ENCODE measurements at regions not wholly inside any gene's neighbourhood (a gene's known extent, or its start where the extent isn't known, plus 50 kb on each side); places are given as distances from the start of the nearest gene placed in this dataset.
"Not testable (repeated sequence)": the region's sequence is repeated elsewhere in the genome, so short reads cannot be mapped to it uniquely, and the experiment has no call there.

GRCh38 chr2:84126530-84126929, 332.6 kb downstream of the SUCLG1 start:
- Histone ChIP-seq H3K9me3 (ENCODE audit: low read depth) (no peaks in the 10 kb centered on the region), H3F3A (ENCODE audit: insufficient read depth) (no peaks in the 10 kb centered on the region), H2AFZ (no peak overlapping the region), H3K27me3 (replicated peaks; ENCODE audit: insufficient read depth) (no peaks in the 10 kb centered on the region), H3K9me2 (ENCODE audit: insufficient read depth) (no peaks in the 10 kb centered on the region), H3K4me1 (ENCODE audit: insufficient read depth) (no peaks in the 10 kb centered on the region), H3K27ac (no peak overlapping the region), H3K79me2 (ENCODE audit: insufficient read depth) (no peaks in the 10 kb centered on the region), H3K9ac (no peak overlapping the region), H4K20me1 (ENCODE audit: insufficient read depth) (no peaks in the 10 kb centered on the region), H3K4me3 (no peak overlapping the region), H3K36me3 (ENCODE audit: low read depth) (no peaks in the 10 kb centered on the region), H3K4me2 (ENCODE audit: unreplicated experiment) (no peak overlapping the region)
- TF ChIP-seq EZH2phosphoT487 (IDR thresholded peaks at IDR 0.05; ENCODE audit: insufficient read depth, low read depth), result no peak
- TF ChIP-seq EZH2 (IDR thresholded peaks at IDR 0.05; ENCODE audit: insufficient read depth, poor library complexity, severe bottlenecking), result no peak
- WGBS, 2 experiments (ENCODE audit: low coverage in 1 of 2, low lambda C conversion rate in 2 of 2, missing lambda C conversion rate in 2 of 2), result 4 to 7% methylated on average over 3 of the region's 3 CpGs
- in situ Hi-C loops (cut with MboI), result no loop called here
- DNase-seq, result no peak

- H3K36me3 ChIP-seq (ENCODE audit: low read depth), result no peaks in the 10 kb centered on the region
- no peaks in the 10 kb centered on the region for H3K4me1 ChIP-seq (ENCODE audit: insufficient read depth)
- H3K9me2 ChIP-seq (ENCODE audit: insufficient read depth), result no peaks in the 10 kb centered on the region
- no peak overlapping the region for H3K27ac ChIP-seq
- WGBS, 2 experiments (ENCODE audit: low coverage in 1 of 2, low lambda C conversion rate in 2 of 2, missing lambda C conversion rate in 2 of 2), result 27 to 41% methylated on average over 1 of the region's 1 CpG
- no peaks in the 10 kb centered on the region for H3F3A ChIP-seq (ENCODE audit: insufficient read depth)
- H2AFZ ChIP-seq, result no peak overlapping the region
- H3K4me3 ChIP-seq, result no peak overlapping the region
- no peak for TF ChIP-seq EZH2 (IDR thresholded peaks at IDR 0.05; ENCODE audit: insufficient read depth, poor library complexity, severe bottlenecking)
- no peak for TF ChIP-seq EZH2phosphoT487 (IDR thresholded peaks at IDR 0.05; ENCODE audit: insufficient read depth, low read depth)
- no peak overlapping the region for H3K9ac ChIP-seq
- H3K79me2 ChIP-seq (ENCODE audit: insufficient read depth), result no peaks in the 10 kb centered on the region
- no peaks in the 10 kb centered on the region for H3K27me3 ChIP-seq (replicated peaks; ENCODE audit: insufficient read depth)
- in situ Hi-C loops (cut with MboI), result no loop called here
- H3K4me2 ChIP-seq (ENCODE audit: unreplicated experiment), result no peak overlapping the region
- H3K9me3 ChIP-seq (ENCODE audit: low read depth), result no peaks in the 10 kb centered on the region
- H4K20me1 ChIP-seq (ENCODE audit: insufficient read depth), result no peaks in the 10 kb centered on the region
- DNase-seq, result no peak
These were observed 333.0 kb downstream of the SUCLG1 start for GRCh38 chr2:84126084-84126483.

- Histone ChIP-seq H3K27me3 (replicated peaks; ENCODE audit: insufficient read depth) (no peaks in the 10 kb centered on the region), H3K9ac (no peak overlapping the region), H3K4me2 (ENCODE audit: unreplicated experiment) (no peak overlapping the region), H3K4me1 (ENCODE audit: insufficient read depth) (no peaks in the 10 kb centered on the region), H3K4me3 (no peak overlapping the region), H3F3A (ENCODE audit: insufficient read depth) (no peaks in the 10 kb centered on the region), H3K9me2 (ENCODE audit: insufficient read depth) (no peaks in the 10 kb centered on the region), H3K36me3 (ENCODE audit: low read depth) (no peaks in the 10 kb centered on the region), H3K79me2 (ENCODE audit: insufficient read depth) (no peaks in the 10 kb centered on the region), H3K9me3 (ENCODE audit: low read depth) (no peaks in the 10 kb centered on the region), H2AFZ (no peak overlapping the region), H3K27ac (no peak overlapping the region), H4K20me1 (ENCODE audit: insufficient read depth) (no peaks in the 10 kb centered on the region)
- no peak for DNase-seq
- WGBS, 2 experiments (ENCODE audit: low coverage in 1 of 2, low lambda C conversion rate in 2 of 2, missing lambda C conversion rate in 2 of 2), result 1 to 3% methylated on average over 4 of the region's 4 CpGs
- in situ Hi-C loops (cut with MboI), result no loop called here
- no peak for TF ChIP-seq EZH2 (IDR thresholded peaks at IDR 0.05; ENCODE audit: insufficient read depth, poor library complexity, severe bottlenecking)
- TF ChIP-seq EZH2phosphoT487 (IDR thresholded peaks at IDR 0.05; ENCODE audit: insufficient read depth, low read depth), result no peak
These were observed 342.9 kb downstream of the SUCLG1 start for GRCh38 chr2:84116143-84116542.

- no peaks in the 10 kb centered on the region for H3K27me3 ChIP-seq (replicated peaks; ENCODE audit: insufficient read depth)
- H2AFZ ChIP-seq, result no peak overlapping the region
- H4K20me1 ChIP-seq (ENCODE audit: insufficient read depth), result no peaks in the 10 kb centered on the region
- no peaks in the 10 kb centered on the region for H3F3A ChIP-seq (ENCODE audit: insufficient read depth)
- no peaks in the 10 kb centered on the region for H3K79me2 ChIP-seq (ENCODE audit: insufficient read depth)
- TF ChIP-seq EZH2phosphoT487 (IDR thresholded peaks at IDR 0.05; ENCODE audit: insufficient read depth, low read depth), result no peak
- no peak for TF ChIP-seq EZH2 (IDR thresholded peaks at IDR 0.05; ENCODE audit: insufficient read depth, poor library complexity, severe bottlenecking)
- DNase-seq, result no peak
- H3K9me2 ChIP-seq (ENCODE audit: insufficient read depth), result no peaks in the 10 kb centered on the region
- no peak overlapping the region for H3K9ac ChIP-seq
- no peaks in the 10 kb centered on the region for H3K9me3 ChIP-seq (ENCODE audit: low read depth)
- no peak overlapping the region for H3K27ac ChIP-seq
- no peak overlapping the region for H3K4me3 ChIP-seq
- 8 to 9% methylated on average over 2 of the region's 2 CpGs for WGBS, 2 experiments (ENCODE audit: low coverage in 1 of 2, low lambda C conversion rate in 2 of 2, missing lambda C conversion rate in 2 of 2)
- H3K4me1 ChIP-seq (ENCODE audit: insufficient read depth), result no peaks in the 10 kb centered on the region
- H3K4me2 ChIP-seq (ENCODE audit: unreplicated experiment), result no peak overlapping the region
- in situ Hi-C loops (cut with MboI), result no loop called here
- no peaks in the 10 kb centered on the region for H3K36me3 ChIP-seq (ENCODE audit: low read depth)
These were observed 343.8 kb downstream of the SUCLG1 start for GRCh38 chr2:84115173-84115857.

GRCh38 chr2:84103816-84104527, 355.1 kb downstream of the SUCLG1 start:
- WGBS, 2 experiments (ENCODE audit: low coverage in 1 of 2, low lambda C conversion rate in 2 of 2, missing lambda C conversion rate in 2 of 2), result 60 to 63% methylated on average over 14 to 15 of the region's 15 CpGs
- H3K4me1 ChIP-seq (ENCODE audit: insufficient read depth); H3K27me3 ChIP-seq (replicated peaks; ENCODE audit: insufficient read depth); H3K9ac ChIP-seq; DNase-seq; H3K36me3 ChIP-seq (ENCODE audit: low read depth); H3K9me3 ChIP-seq (ENCODE audit: low read depth); H3K4me2 ChIP-seq (ENCODE audit: unreplicated experiment); H3F3A ChIP-seq (ENCODE audit: insufficient read depth); H2AFZ ChIP-seq; H3K79me2 ChIP-seq (ENCODE audit: insufficient read depth); H3K27ac ChIP-seq; H4K20me1 ChIP-seq (ENCODE audit: insufficient read depth); H3K4me3 ChIP-seq; H3K9me2 ChIP-seq (ENCODE audit: insufficient read depth); in situ Hi-C loops (cut with MboI): not testable (repeated sequence)

Data from GM23248 (cell line).